ENCODE measurements at regions not wholly inside any gene's neighbourhood (a gene's known extent, or its start where the extent isn't known, plus 50 kb on each side); places are given as distances from the start of the nearest gene placed in this dataset.

- TF ChIP-seq GATA3 (IDR thresholded peaks at IDR 0.05; ENCODE audit: low read depth, low read length) (no peak), GATA2 (IDR thresholded peaks at IDR 0.05; ENCODE audit: low read depth, low read length) (no peak)
Observed at GRCh38 chr6:22801831-22802230, 232.5 kb downstream of the HDGFL1 start.
